ENCODE measurements at regions not wholly inside any gene's neighbourhood (a gene's known extent, or its start where the extent isn't known, plus 50 kb on each side); places are given as distances from the start of the nearest gene placed in this dataset.

DNA sequence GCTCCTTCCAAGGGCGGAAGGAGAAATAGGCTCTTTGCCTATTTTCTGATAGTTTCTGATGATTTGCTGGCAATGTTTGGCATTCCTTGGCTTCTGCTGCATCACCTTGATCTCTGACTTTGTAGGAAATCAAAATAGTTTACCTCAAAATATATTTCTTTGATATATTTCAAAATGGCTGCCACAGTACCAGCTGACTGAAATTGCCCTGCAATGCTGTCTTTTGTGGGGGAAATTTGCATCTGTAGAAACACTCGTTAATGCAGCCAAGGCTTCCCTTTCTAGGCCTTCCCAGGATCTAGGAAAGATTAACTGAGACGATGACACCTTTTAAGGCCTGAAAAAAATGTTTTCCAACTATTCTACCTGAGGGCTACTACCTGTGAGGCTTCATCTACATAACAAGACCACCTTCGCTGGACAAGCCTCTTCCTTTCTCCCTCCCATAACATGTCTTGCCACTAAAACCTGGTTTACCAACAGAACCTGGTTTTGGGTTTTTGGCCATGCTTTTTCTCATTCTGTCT, 212.8 kb upstream of the SSTR1 start:
- no peak for TF ChIP-seq ZFP37 (tag by site-specific recombination; IDR thresholded peaks at IDR 0.05)
- no peak for TF ChIP-seq ZNF792 (tag by site-specific recombination; IDR thresholded peaks at IDR 0.05)
